ENCODE measurements at regions not wholly inside any gene's neighbourhood (a gene's known extent, or its start where the extent isn't known, plus 50 kb on each side); places are given as distances from the start of the nearest gene placed in this dataset.

GRCh38 chr19:28963486-28964250 is 249.3 kb downstream of the UQCRFS1 start:
- TF ChIP-seq CTCF (IDR thresholded peaks at IDR 0.05; ENCODE audit: control extremely low read depth, extremely low read depth, low read depth, missing control alignments): no peak
- DNase-seq (ENCODE audit: extremely low spot score): no peak
- CTCF ChIA-PET: no interaction called here
- POLR2A ChIA-PET: no interaction called here

- DNase-seq (ENCODE audit: extremely low spot score): no peak
- TF ChIP-seq CTCF (IDR thresholded peaks at IDR 0.05; ENCODE audit: control extremely low read depth, extremely low read depth, low read depth, missing control alignments): no peak
- CTCF ChIA-PET: no interaction called here
- POLR2A ChIA-PET: no interaction called here
Observed at GRCh38 chr19:28961772-28962500, 251.0 kb downstream of the UQCRFS1 start.

- DNase-seq (ENCODE audit: extremely low spot score): no peak
- POLR2A ChIA-PET: no interaction called here
- CTCF ChIA-PET: no interaction called here
- no peak for TF ChIP-seq CTCF (IDR thresholded peaks at IDR 0.05; ENCODE audit: control extremely low read depth, extremely low read depth, low read depth, missing control alignments)
Observed at GRCh38 chr19:28960986-28961705, 251.8 kb downstream of the UQCRFS1 start.

GRCh38 chr19:28960586-28960985 is 252.4 kb downstream of the UQCRFS1 start:
- CTCF ChIA-PET: no interaction called here
- POLR2A ChIA-PET: no interaction called here
- no peak for TF ChIP-seq CTCF (IDR thresholded peaks at IDR 0.05; ENCODE audit: control extremely low read depth, extremely low read depth, low read depth, missing control alignments)
- no peak for DNase-seq (ENCODE audit: extremely low spot score)

GRCh38 chr19:28956961-28957360 is 256.0 kb downstream of the UQCRFS1 start:
- ChIA-PET CTCF (interaction anchor here (2.3 kb wide), 1 partner anchor 12 kb away, joined by 5 read pairs; no protein-coding TSS in a partner anchor), POLR2A (no interaction called here)
- no peak for DNase-seq (ENCODE audit: extremely low spot score)
- TF ChIP-seq CTCF (IDR thresholded peaks at IDR 0.05; ENCODE audit: control extremely low read depth, extremely low read depth, low read depth, missing control alignments): no peak

- DNase-seq (ENCODE audit: extremely low spot score): no peak
- POLR2A ChIA-PET: no interaction called here
- CTCF ChIA-PET: interaction anchor here (2.3 kb wide), 1 partner anchor 12 kb away, joined by 5 read pairs; no protein-coding TSS in a partner anchor
- TF ChIP-seq CTCF (IDR thresholded peaks at IDR 0.05; ENCODE audit: control extremely low read depth, extremely low read depth, low read depth, missing control alignments): no peak
Observed at GRCh38 chr19:28956421-28956820, 256.5 kb downstream of the UQCRFS1 start.
